ENCODE measurements at regions not wholly inside any gene's neighbourhood (a gene's known extent, or its start where the extent isn't known, plus 50 kb on each side); places are given as distances from the start of the nearest gene placed in this dataset.
"Not testable (repeated sequence)": the region's sequence is repeated elsewhere in the genome, so short reads cannot be mapped to it uniquely, and the experiment has no call there.

DNA sequence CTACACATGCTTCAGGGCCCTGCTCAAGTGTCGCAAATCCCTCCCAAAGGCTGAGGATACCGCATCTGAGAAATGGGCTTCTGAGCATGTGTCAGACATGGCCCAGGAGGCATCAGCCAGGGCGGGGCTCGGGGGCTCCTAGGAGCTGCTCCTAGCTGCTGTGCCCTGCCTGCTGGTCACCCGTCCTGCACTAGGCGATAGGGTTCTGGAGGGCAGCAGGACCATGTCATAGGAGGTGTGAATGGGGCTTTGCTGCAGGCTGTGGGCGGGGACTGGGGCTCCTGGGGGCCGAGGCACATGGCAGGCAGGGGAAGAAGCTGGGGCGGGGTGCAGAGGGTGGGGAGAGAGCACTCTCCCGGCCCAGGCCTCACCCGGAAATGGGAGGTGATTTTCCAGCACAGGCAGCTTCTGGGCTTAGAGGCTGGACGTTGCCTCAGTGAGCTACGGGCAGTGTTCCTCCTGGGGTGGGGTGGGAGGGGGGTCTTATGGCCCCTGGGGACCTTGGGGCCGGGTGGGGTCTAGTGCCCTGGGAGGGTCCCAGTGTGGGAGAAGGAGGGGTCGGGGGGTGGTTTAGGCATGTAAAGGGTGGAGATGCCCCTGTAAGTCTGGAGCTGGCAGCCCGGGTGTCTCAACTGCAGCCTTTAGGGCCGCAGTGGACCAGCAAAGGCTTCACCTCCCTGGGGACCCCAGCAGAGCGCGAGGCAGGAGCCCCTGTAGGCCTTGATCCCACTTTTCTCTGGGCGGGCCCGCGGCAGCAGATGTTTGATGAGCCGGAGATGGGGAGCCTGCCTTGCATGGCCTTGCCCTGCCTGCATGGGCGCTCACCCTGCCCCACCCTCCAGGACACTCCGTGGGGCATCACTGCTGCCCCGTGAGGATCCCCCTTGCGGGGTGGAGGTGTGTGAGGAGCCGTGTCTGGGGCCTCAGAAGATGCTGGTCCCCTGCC lies 98.6 kb upstream of the LRPAP1 start:
- DNase-seq (ENCODE audit: low read depth) = no peak
- in situ Hi-C loops (cut with HindIII; ENCODE audit: low pct_unique_long_range_greater_than_20kb, low sequenced_read_pairs) = no loop called here

DNA sequence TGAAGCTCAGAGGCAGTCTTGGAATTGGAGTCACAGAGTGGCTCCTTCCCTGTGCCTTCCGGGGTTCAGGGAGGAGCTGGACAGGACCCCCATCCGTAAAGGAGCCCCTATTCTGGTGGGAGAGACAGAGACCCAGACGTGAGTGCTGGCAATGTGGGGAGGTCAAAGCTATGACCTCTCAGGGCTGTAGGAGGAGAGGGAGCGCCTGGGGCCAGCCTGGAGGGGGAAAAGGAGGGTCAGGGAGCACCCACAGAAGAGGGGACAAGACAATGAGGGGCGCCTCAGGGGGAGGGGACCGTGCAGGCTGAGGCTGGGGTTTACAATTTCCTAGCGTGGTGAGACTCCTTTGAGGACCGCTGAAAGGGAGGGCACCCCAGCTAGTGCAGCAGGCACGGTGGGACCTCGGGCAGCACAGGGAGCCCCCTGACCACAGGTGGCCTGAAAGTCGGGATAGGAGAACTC lies 97.9 kb upstream of the LRPAP1 start:
- DNase-seq (ENCODE audit: low read depth) = no peak
- in situ Hi-C loops (cut with HindIII; ENCODE audit: low pct_unique_long_range_greater_than_20kb, low sequenced_read_pairs) = no loop called here

DNA sequence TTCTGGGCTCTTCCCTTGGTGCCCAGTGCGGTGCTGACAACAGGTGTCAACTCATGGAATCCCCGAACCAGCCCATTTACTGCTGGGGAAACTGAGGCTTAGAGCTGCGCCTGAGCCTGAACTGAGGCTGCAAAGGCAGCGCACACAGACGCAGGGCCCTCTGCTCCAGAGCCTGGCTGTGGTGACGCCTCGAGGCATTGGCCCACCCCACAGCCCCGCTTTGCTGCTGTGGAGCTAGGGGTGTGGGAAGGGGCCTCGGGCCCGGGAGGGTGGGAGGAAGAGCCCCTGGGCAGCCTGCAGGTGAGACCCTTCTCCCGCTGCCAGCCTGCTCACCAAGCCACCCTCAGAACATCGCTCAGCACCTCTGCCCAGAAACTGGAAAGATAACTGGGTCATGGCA lies 97.4 kb upstream of the LRPAP1 start:
- DNase-seq (ENCODE audit: low read depth) = no peak
- in situ Hi-C loops (cut with HindIII; ENCODE audit: low pct_unique_long_range_greater_than_20kb, low sequenced_read_pairs) = no loop called here

DNA sequence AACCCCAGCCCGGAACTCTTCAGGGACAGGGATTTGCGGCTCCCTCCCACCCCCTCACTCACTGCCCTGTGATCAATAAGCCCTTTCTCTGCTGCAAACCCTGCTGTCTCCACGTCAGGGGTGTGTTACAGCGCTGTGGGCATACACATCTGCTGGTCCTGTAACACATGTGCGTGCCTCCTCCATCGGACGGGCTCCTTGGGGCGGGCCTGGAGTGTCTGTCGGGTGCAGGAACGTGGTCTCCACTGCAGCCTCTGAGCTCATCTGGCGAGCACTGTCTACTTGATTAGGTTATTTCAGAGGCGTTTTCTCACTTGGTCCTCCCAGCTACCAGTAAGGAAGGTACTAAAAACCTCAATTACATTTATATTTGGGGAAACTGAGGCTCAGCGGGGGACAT lies 97.0 kb upstream of the LRPAP1 start:
- DNase-seq (ENCODE audit: low read depth); in situ Hi-C loops (cut with HindIII; ENCODE audit: low pct_unique_long_range_greater_than_20kb, low sequenced_read_pairs): not testable (repeated sequence)

DNA sequence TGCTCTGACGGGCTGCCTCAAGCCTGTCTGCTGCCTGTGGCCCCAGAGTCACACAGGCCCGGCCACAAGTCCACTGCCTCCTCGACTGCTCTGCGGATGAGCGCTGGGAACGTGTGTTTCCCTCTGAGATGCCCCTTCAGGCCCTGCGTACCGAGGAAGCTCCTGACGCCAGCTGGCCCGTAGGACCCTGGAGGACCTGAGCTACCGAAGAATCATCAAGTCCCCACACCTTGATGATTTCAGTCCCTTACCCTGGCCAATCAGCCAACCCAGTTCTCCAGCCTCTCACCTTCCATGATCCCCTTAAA lies 96.6 kb upstream of the LRPAP1 start:
- in situ Hi-C loops (cut with HindIII; ENCODE audit: low pct_unique_long_range_greater_than_20kb, low sequenced_read_pairs) = no loop called here
- no peak for DNase-seq (ENCODE audit: low read depth)

DNA sequence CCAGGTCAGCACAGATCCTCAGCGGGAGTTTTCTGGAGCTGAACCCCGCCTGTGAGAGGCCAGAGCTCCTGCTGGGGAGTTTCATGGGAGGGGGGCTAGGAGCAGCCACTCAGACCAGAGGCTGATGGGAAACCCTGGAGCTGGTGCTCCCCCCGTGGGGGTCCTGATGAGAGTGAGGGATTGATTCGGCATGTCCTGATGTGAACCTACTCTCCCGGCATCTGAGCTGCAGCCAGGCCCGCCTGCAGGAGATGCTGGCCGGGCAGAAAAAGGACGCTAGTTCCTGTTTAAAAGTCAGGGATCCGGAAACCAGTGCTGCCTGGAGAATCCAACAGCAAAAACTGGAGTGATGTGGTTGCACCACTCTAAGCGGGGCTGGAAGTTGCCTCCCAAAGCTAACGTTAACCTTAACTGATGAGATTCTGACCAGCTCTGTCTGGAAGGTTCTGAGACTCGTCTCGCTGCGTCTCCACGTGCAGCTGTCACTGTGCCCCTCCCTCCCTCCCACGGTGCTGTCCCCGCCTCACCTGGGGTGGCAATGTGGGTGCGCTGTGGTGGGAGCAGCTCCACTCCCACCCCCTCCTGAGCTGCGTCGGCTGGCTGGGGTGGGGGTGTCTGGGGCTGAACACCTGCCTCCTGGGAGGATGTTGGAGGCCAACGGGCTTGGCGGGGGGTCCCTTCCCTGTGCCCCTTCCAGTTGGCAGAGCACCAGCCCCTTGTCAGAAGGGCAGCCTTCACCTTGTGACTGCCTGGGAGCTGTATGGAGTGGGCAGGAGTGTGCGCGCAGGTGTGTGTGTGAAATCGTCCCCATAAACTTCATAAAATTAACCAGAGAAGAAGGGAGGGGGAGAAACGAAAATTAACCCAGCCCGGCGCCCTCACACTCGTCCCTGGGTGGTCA lies 96.0 kb upstream of the LRPAP1 start:
- DNase-seq (ENCODE audit: low read depth); in situ Hi-C loops (cut with HindIII; ENCODE audit: low pct_unique_long_range_greater_than_20kb, low sequenced_read_pairs): not testable (repeated sequence)

DNA sequence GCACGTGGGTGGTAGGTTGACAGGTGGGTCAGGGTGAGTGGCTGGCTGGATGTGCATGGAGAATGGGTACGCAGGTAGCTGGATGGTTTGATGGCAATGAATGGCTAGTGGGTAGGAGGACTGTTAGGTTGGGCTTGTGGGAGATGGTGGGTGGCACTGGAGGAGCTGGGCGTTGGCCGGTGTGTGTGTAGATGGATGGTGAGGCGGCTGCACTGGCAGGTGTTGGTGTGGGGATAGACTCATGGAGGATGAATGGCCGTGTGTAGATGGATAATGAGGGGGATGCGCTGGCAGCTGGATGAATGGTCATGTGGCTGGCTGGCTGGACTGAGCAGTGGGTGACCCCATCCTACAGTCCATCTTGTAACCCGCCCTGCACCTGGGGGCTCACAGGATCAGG lies 95.2 kb upstream of the LRPAP1 start:
- DNase-seq (ENCODE audit: low read depth); in situ Hi-C loops (cut with HindIII; ENCODE audit: low pct_unique_long_range_greater_than_20kb, low sequenced_read_pairs): not testable (repeated sequence)

DNA sequence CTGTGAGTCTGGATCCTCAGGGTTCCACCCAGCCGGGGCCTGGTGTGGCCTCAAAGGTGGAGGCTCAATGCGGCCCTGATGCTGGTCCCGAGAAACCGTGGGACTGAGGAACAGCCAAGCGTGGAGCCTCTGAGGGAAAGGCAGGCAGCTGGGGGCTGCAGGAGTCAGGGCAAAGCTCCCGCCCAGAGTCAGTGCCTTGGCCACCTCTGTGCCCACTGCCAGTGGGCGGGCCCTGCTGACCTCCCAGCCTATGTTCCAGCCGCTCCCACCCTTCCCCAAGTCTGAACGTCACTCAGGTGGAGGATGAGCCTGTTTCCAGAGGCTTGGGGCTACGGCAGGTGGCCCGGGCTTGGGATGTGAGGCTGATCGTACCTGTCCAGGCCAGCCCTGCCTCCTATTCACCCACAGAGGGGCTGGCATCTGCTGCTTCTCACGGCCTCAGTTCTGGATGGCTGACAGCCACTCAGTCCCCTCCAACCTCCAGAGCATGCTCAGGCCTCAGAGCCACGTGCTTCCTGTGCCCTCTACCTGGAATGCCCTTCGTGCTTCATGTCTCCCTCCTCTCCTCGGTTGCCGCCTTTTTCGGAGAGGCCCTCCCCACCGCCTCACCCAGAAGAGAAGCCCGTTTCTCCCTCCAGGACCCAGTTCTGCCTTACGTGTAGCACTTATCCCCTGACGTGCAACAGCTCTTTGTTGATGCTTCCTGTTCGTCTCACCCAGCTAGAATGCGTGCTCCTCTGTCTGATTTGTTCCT lies 94.1 kb upstream of the LRPAP1 start:
- in situ Hi-C loops (cut with HindIII; ENCODE audit: low pct_unique_long_range_greater_than_20kb, low sequenced_read_pairs) = not testable (repeated sequence)

DNA sequence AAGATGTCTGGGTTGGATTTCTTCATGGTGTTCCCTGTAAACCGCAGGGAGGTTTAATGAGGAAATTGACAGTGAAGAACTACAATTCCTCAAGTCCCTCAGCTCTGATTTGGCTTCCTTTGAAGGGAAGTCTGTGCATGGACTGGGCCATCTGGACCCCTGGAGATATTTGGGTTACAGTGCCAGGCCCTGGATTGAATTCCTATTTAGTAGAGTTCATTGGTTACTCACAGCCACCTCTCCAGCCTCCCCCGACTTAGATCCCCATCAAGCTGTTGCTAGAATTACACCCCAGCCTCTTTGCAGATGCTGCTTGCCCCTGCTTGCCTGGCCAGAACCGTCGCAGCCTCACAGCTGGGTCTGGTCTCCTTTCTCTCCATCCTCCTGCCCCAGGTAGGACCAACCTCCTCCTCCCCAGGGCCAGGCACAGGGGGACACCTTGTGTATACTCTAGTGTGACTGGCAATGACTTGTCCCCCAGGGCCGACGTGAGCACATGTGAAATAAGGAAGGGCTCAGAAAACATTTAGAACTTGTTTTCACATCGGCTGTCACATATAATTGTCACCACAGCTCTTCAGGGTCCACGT lies 93.2 kb upstream of the LRPAP1 start:
- DNase-seq (ENCODE audit: low read depth); in situ Hi-C loops (cut with HindIII; ENCODE audit: low pct_unique_long_range_greater_than_20kb, low sequenced_read_pairs): not testable (repeated sequence)

More for the DNA sequence above, 94.1 kb upstream of the LRPAP1 start:
- not testable (repeated sequence) for DNase-seq (ENCODE audit: low read depth)

DNA sequence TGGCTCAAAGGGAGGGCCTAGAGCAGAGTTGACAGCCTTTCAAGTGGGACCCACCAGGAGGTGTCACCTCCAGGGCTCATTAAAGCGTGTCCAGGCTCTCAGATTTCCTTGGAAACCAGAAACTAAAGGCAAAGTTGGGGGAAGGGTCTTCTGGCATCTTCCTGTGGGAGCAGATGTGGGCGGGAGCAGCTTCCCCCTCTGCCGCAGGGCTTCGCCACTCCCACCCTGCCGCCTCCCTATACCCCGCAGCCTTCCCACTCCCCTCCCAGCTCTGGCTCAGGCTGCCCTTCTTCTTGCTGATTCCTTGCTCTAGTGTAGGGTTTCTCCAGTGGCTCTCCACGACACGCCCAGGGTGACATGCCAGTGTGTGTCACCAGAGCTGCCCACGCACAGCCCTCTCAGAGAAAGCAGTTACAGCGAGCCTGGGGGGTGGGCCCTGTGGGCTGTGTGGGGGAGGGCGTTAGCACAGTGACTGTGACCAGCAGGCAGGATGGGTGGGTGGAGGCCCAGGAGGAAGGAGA lies 91.6 kb upstream of the LRPAP1 start:
- DNase-seq (ENCODE audit: low read depth); in situ Hi-C loops (cut with HindIII; ENCODE audit: low pct_unique_long_range_greater_than_20kb, low sequenced_read_pairs): not testable (repeated sequence)

DNA sequence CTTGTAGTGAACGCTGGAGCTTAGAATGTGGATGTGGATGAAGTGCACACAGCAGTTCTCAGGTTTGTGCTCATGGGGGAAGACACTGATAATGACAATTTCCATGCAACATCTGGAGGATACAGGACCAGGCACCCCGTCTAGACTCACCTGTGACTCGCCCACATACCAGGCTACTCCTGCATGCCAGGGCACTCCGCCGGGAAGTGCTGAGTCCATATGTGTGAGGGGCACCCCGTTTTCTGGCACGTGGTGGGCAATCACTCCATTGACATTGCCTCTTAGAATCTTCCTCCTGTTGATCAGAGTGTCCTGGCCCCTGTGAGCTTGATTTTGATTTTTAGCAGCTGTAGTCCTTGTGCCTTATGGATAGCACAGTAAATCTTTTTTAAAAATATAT lies 90.9 kb upstream of the LRPAP1 start:
- DNase-seq (ENCODE audit: low read depth) = no peak
- in situ Hi-C loops (cut with HindIII; ENCODE audit: low pct_unique_long_range_greater_than_20kb, low sequenced_read_pairs) = no loop called here

DNA sequence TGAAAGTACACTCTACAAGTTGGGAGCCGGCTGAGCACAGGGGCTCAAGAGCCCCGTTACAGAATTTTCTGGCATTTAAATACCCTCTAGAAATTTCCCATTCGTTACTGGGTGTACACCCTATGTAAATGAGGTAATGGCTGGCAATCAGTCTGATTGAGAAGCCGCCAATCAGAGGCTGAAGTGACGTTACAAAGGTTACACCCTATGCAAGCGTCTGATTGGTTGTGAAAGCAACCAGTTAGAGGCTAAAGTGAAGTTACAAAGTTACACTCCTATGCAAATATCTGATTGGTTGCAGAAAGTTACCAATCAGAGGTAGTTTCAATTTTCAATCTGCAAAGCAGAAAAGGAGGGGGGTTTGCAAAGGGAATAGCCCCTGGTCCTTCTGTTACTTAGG lies 88.1 kb upstream of the LRPAP1 start:
- in situ Hi-C loops (cut with HindIII; ENCODE audit: low pct_unique_long_range_greater_than_20kb, low sequenced_read_pairs); DNase-seq (ENCODE audit: low read depth): not testable (repeated sequence)

DNA sequence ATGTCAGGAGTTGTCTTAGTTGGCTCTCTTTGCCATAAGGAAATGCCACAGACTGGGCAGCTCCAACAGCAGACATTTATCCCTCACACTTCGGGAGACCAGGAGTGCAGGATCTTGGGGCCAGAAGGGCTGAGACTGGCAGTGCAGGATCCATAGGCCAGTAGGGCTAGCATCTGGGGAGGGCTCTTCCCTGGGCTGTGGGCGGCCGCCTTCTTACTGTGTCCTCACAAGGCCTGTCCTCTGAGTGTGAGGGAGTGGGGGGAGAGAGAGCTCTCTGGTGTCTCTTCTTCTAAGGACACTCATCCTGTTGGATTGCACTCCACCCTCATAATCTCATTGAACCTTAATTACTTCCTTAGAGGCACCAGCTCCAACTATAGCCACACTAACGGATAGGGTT lies 87.5 kb upstream of the LRPAP1 start:
- DNase-seq (ENCODE audit: low read depth); in situ Hi-C loops (cut with HindIII; ENCODE audit: low pct_unique_long_range_greater_than_20kb, low sequenced_read_pairs): not testable (repeated sequence)

DNA sequence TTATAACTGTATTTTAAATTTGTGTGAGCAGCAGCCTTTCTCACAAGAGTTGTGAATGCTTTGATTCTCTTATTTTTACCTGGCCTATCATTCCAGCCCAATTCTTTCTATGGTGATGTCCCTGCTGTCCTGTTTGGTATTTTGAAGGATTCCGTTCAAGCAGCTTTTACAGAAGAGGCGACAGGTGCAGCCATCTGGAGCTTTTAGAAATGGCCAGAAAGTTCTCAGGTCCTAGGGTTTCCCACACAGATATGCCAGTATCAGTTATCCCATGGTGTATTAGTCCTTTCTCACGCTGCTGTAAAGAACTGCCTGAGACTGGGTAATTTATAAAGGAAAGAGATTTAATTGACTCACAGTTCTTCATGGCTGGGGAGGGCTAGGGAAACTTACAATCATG lies 86.1 kb upstream of the LRPAP1 start:
- in situ Hi-C loops (cut with HindIII; ENCODE audit: low pct_unique_long_range_greater_than_20kb, low sequenced_read_pairs); DNase-seq (ENCODE audit: low read depth): not testable (repeated sequence)

DNA sequence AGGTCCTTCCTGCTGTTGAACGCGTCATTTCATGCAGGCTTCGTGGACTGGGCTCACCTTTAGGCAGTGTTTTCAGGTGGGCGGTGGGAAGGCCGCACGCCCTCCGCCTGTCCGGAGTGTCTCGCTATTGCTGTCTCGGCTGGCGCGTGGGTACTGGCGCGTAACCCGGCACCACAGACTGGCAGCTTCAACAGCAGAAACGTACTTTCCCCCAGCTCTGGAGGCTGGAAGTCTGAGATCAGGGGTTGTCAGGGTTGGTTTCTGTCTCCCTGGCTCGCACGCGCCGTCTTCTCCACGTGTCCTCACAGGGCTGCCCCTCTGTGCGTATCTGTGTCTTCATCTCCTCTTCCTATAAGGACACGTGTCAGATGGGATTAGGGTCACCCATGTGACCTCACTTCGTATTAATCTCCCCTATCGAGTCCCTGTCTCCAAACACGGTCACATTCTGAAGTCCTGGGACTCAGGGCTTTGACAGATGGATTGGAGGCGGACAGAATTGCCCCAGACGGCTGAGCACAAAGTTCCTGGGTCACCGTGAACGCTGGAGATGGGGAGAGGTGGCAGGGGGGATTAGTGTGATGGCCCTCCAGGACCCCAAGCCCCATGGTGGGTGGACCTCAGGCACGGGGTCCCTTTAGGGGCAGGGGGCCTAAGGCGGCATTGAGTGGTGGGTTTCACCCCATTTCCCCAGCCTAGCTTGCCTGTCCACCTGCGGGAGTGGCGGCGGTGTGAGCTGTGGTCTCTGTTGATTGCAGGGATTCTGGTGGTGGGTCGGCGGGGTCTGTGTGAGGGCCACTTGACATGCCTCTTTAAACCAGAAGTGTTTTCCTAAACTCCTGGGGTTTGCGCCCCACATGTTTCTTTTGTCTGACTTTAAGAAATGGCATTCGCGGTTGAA lies 83.4 kb upstream of the LRPAP1 start:
- DNase-seq (ENCODE audit: low read depth) = no peak
- in situ Hi-C loops (cut with HindIII; ENCODE audit: low pct_unique_long_range_greater_than_20kb, low sequenced_read_pairs) = no loop called here

DNA sequence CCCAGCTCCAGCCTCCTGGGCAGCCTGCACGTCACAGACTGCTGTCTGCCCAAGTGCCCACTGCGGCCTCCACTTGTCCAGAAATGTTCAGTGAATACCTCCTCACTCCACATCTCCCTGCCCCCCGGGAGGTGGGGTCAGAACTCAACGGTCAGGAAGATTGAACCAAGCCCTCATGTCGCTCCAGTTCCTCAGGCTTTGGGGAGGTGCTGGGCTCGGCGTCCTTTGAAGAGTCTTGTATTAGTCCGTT lies 82.4 kb upstream of the LRPAP1 start:
- DNase-seq (ENCODE audit: low read depth) = no peak
- in situ Hi-C loops (cut with HindIII; ENCODE audit: low pct_unique_long_range_greater_than_20kb, low sequenced_read_pairs) = no loop called here

Measured in Caki2 (cell line).